ENCODE measurements at regions not wholly inside any gene's neighbourhood (a gene's known extent, or its start where the extent isn't known, plus 50 kb on each side); places are given as distances from the start of the nearest gene placed in this dataset.
"Not testable (repeated sequence)": the region's sequence is repeated elsewhere in the genome, so short reads cannot be mapped to it uniquely, and the experiment has no call there.

DNA sequence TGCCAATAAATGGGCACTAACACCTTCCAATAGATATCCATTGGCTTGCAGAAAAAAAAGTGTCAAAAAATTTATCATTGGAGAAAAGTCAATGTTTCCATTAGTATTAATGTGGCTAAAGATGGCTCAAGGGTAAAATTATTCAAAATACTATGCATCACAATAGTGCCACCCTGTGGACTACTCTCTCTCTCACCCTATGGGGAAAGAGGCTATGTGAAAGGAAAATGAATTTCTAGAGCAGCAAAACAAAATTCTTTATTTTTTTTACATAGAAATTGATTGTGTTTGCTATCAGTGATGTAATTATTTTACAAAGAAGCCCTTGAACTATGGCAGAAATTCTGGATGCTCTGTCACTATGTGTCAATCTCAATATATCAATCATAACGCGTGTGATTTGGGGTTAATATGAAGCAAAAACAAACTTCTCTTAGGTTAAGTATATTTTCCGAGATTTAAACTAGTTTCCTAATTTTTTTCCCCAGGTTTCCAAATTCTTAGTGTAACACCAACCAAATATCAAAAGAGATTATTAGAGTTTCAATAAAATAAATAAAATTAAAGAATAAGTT is 193.9 kb downstream of the USP22 start:
- not testable (repeated sequence) for DNase-seq

- DNase-seq: not testable (repeated sequence)
Observed at GRCh38 chr17:20851591-20852238, 191.1 kb downstream of the USP22 start.

DNA sequence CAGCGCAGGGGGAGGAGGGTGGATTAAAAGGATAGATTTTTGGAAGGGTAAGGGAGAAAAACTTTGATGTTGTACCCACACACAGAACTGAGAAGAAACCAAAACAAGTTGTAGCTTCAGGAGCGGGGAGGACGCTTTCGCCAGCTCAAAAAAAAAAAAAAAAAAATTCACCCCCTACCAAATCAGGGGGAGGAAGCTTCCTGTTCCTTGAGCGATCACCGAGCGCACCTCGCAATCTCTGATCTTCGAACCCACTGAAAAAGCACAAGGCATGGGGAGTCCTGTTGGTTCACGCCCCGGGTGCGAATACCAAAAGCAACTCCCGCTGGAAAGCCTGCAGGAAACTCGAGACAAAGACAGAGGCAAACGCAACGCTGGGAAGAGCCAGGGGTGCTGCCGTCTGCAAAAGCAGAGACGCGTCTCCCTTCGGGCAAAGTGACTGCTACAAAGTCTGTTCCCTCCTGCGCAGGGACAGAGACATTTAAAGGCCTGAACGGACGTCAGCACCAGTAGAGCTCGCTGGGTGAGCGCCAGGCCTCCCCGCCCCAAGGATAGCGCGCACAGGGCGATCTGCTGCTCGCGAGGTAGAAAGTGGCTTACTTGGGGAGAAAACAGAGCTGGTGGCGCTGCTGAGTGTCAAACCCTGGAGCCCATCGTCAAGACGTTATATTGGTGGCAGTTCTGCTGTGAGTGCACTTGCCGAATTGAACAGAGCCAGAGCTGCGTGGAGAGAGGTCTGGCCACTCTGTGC is 190.4 kb downstream of the USP22 start:
- no peak for DNase-seq

DNA sequence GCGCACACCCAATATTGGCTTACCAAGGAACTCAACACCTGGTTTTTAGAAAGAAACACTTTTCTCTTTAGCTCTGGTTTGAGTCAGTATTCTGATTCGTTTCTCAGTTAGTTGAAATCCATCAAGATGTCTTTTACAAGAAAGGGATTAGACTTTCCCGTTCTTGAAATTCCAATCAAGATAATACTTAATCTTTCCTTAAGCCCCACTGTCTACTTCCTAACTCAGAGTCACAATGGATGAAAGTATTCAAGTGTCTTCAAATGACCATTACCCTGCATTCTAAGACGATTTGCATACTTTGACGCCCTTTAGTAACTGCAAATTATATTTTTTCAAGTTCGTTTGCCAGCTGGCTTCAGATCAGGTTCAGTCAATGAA is 189.8 kb downstream of the USP22 start:
- no peak for DNase-seq

GRCh38 chr17:20855910-20856470 is 186.8 kb downstream of the USP22 start:
- not testable (repeated sequence) for DNase-seq

GRCh38 chr17:20866444-20867209 is 176.2 kb downstream of the USP22 start:
- DNase-seq: not testable (repeated sequence)

- DNase-seq: not testable (repeated sequence)
Observed at GRCh38 chr17:20867436-20867937, 175.3 kb downstream of the USP22 start.

- DNase-seq: not testable (repeated sequence)
Observed at GRCh38 chr17:20867938-20868661, 174.7 kb downstream of the USP22 start.

- not testable (repeated sequence) for DNase-seq
Observed at GRCh38 chr17:20868662-20869007, 174.2 kb downstream of the USP22 start.

GRCh38 chr17:20873173-20873572 is 169.6 kb downstream of the USP22 start:
- not testable (repeated sequence) for DNase-seq

DNA sequence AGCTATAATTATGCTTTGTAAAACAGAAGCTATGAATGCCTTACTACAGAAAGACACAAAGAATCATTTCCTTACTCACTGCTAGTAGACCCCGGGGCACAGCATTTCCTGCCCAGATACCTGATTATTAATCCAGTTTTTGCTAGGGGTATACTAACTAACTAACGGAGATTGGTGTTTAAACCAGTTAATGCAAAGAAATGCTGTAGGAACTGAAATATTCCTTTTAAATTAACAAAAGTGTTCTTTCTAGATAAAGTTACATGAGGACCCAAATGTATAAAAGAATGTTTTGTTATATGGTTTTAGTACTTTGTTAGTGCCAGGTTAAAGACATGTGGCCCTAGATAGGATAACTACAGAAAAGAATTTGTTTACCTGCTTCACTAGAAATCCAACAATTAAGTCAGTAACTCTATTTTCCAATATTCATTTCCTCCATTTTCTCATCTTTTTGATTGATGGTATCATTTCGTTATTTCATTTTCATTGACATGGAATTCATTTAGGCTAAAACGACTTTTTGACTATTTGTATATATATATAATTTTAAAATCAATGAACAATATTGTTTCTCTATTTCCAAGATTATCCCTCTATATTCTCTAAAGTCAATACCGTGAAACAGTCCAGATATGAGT is 169.0 kb downstream of the USP22 start:
- DNase-seq: not testable (repeated sequence)

DNA sequence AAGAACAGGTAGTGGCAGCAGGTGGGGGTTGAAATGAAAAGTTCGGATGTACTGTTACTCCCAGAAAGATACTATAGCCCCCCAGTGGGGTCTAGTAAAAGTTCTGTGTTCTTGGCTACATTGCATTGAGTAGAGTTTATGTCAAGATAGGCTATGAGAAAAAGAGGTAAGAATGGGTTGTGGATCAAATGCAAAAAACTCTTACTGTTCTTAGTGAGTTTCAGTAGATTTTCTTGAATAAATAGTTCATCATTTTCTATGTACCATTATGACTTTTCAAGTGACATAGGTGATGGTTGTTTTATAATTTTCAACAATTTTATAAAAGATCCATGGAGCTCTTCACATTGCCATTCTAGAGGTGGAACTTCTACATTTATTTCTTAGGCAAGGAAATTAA is 165.4 kb downstream of the USP22 start:
- not testable (repeated sequence) for DNase-seq

DNA sequence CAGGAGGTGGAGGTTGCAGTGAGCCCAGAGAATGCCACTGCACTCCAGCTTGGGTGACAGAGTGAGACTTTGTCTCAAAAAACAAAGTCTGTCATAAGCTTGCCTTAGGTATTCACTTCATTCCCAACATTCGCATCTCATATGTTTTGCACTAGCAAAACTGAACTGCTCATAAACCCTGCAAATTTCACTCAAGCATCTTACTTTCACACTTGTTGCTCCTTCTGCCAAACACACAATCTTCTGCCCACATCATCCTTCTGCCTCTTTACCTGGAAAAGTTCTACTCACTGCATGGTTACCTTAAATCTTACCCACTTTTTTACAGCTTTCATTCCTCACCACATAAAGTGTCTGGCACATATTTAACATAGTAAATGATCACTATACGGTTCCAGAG is 152.5 kb downstream of the USP22 start:
- no peak for DNase-seq

GRCh38 chr17:20895426-20895825 is 147.4 kb downstream of the USP22 start:
- DNase-seq: not testable (repeated sequence)

GRCh38 chr17:20896153-20896649 is 146.6 kb downstream of the USP22 start:
- no peak for DNase-seq

DNA sequence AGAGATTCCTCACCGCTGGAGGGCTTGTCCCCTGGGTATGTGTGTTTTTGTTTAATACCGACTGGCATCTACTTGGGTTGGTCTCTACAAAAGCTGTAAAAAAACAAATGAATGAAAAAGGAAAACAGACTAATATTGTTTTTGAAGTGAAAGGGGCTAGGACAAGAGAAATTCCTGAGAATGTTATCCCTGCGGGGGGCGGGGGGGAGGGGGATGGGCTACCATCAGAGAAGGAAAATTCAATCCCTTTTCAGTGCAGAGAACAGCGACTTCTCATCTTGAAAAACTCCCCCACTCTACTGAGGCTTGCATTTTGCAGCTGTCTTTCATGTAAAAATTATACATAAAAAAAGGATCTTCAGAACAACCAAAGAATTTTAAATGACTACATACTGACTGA is 144.1 kb downstream of the USP22 start:
- DNase-seq: not testable (repeated sequence)

DNA sequence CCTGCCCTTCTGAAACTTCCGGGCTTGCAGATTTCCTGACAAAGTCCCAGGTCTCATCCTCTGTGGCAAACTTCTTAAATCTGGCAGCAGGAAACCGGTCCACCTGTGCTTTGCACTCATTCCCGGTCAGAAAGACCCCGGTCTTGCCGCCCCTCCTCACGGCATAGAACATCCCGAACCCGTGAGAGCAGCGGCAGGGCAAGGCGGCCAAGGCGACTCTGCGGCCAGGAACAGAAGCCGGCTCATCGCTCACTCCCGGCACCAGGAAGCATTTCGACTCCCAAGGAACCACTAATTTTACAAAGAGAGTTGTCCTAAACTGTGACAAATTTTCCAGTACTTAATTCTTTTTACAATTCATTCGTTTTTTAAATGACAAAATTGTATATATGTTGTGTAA is 140.3 kb downstream of the USP22 start:
- DNase-seq: not testable (repeated sequence)

DNA sequence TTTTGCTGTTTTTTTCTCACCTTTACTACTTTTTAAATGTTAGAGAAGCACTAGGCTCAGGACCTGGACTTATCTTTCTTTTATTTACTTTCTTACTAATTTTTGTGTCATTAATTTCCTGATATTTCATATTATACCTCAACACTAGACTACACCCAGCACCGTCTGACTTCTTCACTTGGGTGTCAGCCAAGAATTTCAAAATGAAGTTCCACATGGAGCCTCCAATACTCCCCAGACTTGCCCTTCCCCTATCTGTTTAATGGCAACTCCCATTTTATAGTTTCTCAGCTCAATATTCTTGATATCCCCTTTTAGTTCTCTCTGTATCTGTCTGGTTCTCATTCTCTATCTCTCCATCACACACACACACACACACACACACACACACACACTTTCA is 139.3 kb downstream of the USP22 start:
- not testable (repeated sequence) for DNase-seq

- DNase-seq: peak; percentile 44
Observed at GRCh38 chr17:20908313-20909267, 134.2 kb downstream of the USP22 start.

- DNase-seq: no peak
Observed at GRCh38 chr17:20914658-20915057, 128.2 kb downstream of the USP22 start.

All from GOT3 (cell line).